Stomach (tissue), 4 donors: ENCODE measurements at regions not wholly inside any gene's neighbourhood (a gene's known extent, or its start where the extent isn't known, plus 50 kb on each side); places are given as distances from the start of the nearest gene placed in this dataset.

ENCODE experiments used
- POLR2A ChIP-seq, 4 donors: fragments of 450-650 bp; IDR thresholded peaks; one replicate each; pipeline ENCODE4 v1.6.1; 2016; ENCODE audit warnings: antibody characterized with exemption in 4 of 4, control low read depth in 2 of 4, mild to moderate bottlenecking in 1 of 4, moderate library complexity in 1 of 4
- POLR2AphosphoS5 ChIP-seq, 3 donors: sonication (generic); formaldehyde crosslinking; IDR thresholded peaks; one replicate each; pipeline ENCODE4 v1.6.1; 2016; ENCODE audit warnings: antibody characterized with exemption in 3 of 3
- TF ChIP-seq, protein P1 (sequence below), 7 experiments: fragments of 450-650 bp in 4 of 7; fragments of 200-600 bp in 3 of 7; sonication (generic) in 3 of 7; IDR thresholded peaks; one replicate each; pipeline ENCODE4 v1.5.1; 2016 to 2019; ENCODE audit warnings: antibody characterized with exemption in 7 of 7, control low read depth in 2 of 7, mild to moderate bottlenecking in 1 of 7

DNA sequence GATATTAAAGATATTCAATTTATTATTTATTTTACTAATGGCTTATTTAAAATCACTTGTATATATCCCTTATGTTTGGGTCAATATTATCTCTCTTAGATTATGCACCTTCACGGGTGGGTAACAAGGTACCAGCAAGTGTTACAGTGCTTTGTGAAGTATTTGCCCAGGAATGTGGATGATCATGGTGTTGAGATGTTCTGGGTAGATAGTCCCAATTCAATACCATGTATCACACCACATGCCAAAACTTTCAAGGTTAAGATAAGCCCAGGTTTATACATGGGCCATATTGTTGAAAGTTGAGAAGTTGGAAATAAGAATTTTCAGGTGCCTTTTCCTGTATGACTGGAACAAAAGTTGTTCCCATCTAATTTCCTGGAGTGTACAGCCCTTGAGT, 131.3 kb upstream of the RASSF8 start:
- TF ChIP-seq, protein P1, sequence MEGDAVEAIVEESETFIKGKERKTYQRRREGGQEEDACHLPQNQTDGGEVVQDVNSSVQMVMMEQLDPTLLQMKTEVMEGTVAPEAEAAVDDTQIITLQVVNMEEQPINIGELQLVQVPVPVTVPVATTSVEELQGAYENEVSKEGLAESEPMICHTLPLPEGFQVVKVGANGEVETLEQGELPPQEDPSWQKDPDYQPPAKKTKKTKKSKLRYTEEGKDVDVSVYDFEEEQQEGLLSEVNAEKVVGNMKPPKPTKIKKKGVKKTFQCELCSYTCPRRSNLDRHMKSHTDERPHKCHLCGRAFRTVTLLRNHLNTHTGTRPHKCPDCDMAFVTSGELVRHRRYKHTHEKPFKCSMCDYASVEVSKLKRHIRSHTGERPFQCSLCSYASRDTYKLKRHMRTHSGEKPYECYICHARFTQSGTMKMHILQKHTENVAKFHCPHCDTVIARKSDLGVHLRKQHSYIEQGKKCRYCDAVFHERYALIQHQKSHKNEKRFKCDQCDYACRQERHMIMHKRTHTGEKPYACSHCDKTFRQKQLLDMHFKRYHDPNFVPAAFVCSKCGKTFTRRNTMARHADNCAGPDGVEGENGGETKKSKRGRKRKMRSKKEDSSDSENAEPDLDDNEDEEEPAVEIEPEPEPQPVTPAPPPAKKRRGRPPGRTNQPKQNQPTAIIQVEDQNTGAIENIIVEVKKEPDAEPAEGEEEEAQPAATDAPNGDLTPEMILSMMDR (IDR thresholded peaks at IDR 0.05): no peak
- TF ChIP-seq POLR2AphosphoS5 (IDR thresholded peaks at IDR 0.05) (no peak), POLR2A (IDR thresholded peaks at IDR 0.05) (no peak)
